Activated naive CD8-positive, alpha-beta T cell treated with anti-CD3 and anti-CD28 coated beads, Interleukin-2, amount 50 U/mL, for 24 hours (primary cell): ENCODE measurements at regions not wholly inside any gene's neighbourhood (a gene's known extent, or its start where the extent isn't known, plus 50 kb on each side); places are given as distances from the start of the nearest gene placed in this dataset.
"Not testable (repeated sequence)": the region's sequence is repeated elsewhere in the genome, so short reads cannot be mapped to it uniquely, and the experiment has no call there.

Source experiments
- ATAC-seq: fragments of 150-1000 bp; cut with Tn5 transposase; one replicate; pipeline ENCODE4 v1.10.0; 2021
- DNase-seq: peaks from one replicate; pipeline ENCODE4 v3.0.0; 2021
- H3K27ac Mint-ChIP-seq: one replicate; pipeline ENCODE4 v1.8.0; 2021; ENCODE audit warnings: mild to moderate bottlenecking, mixed read lengths
- H3K27me3 Mint-ChIP-seq: one replicate; pipeline ENCODE4 v1.8.0; 2021; ENCODE audit warnings: mixed read lengths
- H3K36me3 Mint-ChIP-seq: one replicate; pipeline ENCODE4 v1.8.0; 2021; ENCODE audit warnings: low read depth, mixed read lengths
- H3K4me1 Mint-ChIP-seq: one replicate; pipeline ENCODE4 v1.8.0; 2021; ENCODE audit warnings: mixed read lengths
- H3K4me3 Mint-ChIP-seq: one replicate; pipeline ENCODE4 v1.8.0; 2021; ENCODE audit warnings: mild to moderate bottlenecking, moderate library complexity, mixed read lengths
- H3K9me3 Mint-ChIP-seq: one replicate; pipeline ENCODE4 v1.8.0; 2021; ENCODE audit warnings: mixed read lengths

GRCh38 chr7:149930374-149931068, 56.8 kb downstream of the ATP6V0E2 start:
- H3K4me1 Mint-ChIP-seq, H3K27me3 Mint-ChIP-seq, H3K9me3 Mint-ChIP-seq, H3K36me3 Mint-ChIP-seq, DNase-seq, H3K27ac Mint-ChIP-seq, H3K4me3 Mint-ChIP-seq, ATAC-seq: not testable (repeated sequence)

GRCh38 chr7:149933776-149934175, 60.0 kb downstream of the ATP6V0E2 start:
- H3K4me3 Mint-ChIP-seq, ATAC-seq, H3K9me3 Mint-ChIP-seq, H3K4me1 Mint-ChIP-seq, H3K27ac Mint-ChIP-seq, H3K36me3 Mint-ChIP-seq, DNase-seq, H3K27me3 Mint-ChIP-seq: not testable (repeated sequence)

- H3K4me1 Mint-ChIP-seq = not testable (repeated sequence)
These were observed 73.6 kb downstream of the ATP6V0E2 start for GRCh38 chr7:149947346-149947745.

GRCh38 chr7:149948444-149948843, 74.7 kb downstream of the ATP6V0E2 start:
- not testable (repeated sequence) for H3K4me1 Mint-ChIP-seq, H3K27me3 Mint-ChIP-seq, H3K4me3 Mint-ChIP-seq, H3K9me3 Mint-ChIP-seq, H3K36me3 Mint-ChIP-seq, ATAC-seq, DNase-seq, H3K27ac Mint-ChIP-seq

More at GRCh38 chr7:149947346-149947745, 73.6 kb downstream of the ATP6V0E2 start:
- H3K27me3 Mint-ChIP-seq, H3K27ac Mint-ChIP-seq, ATAC-seq, H3K4me3 Mint-ChIP-seq, H3K36me3 Mint-ChIP-seq, DNase-seq, H3K9me3 Mint-ChIP-seq: not testable (repeated sequence)

- not testable (repeated sequence) for DNase-seq
- peak overlapping the region; percentile 42 for H3K27ac Mint-ChIP-seq
- ATAC-seq = peak; percentile 68
These were observed 76.3 kb downstream of the ATP6V0E2 start for GRCh38 chr7:149949863-149950577.

GRCh38 chr7:149950578-149950924, 76.8 kb downstream of the ATP6V0E2 start:
- H3K4me1 Mint-ChIP-seq, H3K9me3 Mint-ChIP-seq, DNase-seq, H3K36me3 Mint-ChIP-seq, H3K4me3 Mint-ChIP-seq, H3K27me3 Mint-ChIP-seq, ATAC-seq: not testable (repeated sequence)
- peak overlapping the region; percentile 42 for H3K27ac Mint-ChIP-seq

More at GRCh38 chr7:149949863-149950577, 76.3 kb downstream of the ATP6V0E2 start:
- H3K36me3 Mint-ChIP-seq, H3K4me3 Mint-ChIP-seq, H3K4me1 Mint-ChIP-seq, H3K9me3 Mint-ChIP-seq, H3K27me3 Mint-ChIP-seq: not testable (repeated sequence)

- H3K27me3 Mint-ChIP-seq, H3K27ac Mint-ChIP-seq, ATAC-seq: not testable (repeated sequence)
These were observed 77.8 kb downstream of the ATP6V0E2 start for GRCh38 chr7:149951579-149951978.

GRCh38 chr7:149958880-149959279, 85.1 kb downstream of the ATP6V0E2 start:
- H3K27me3 Mint-ChIP-seq, DNase-seq, H3K4me3 Mint-ChIP-seq, ATAC-seq, H3K27ac Mint-ChIP-seq: not testable (repeated sequence)
- Mint-ChIP-seq H3K4me1 (peaks cover 18% of the 10 kb centered on the region), H3K9me3 (peaks cover 19% of the 10 kb centered on the region), H3K36me3 (peaks cover 18% of the 10 kb centered on the region)

More at GRCh38 chr7:149951579-149951978, 77.8 kb downstream of the ATP6V0E2 start:
- not testable (repeated sequence) for H3K36me3 Mint-ChIP-seq, H3K9me3 Mint-ChIP-seq, H3K4me1 Mint-ChIP-seq, DNase-seq, H3K4me3 Mint-ChIP-seq

- peaks cover 19% of the 10 kb centered on the region for H3K9me3 Mint-ChIP-seq
- peak overlapping the region; percentile 81 for H3K27ac Mint-ChIP-seq
- DNase-seq (peak; percentile 12), ATAC-seq (peak; percentile 72)
- H3K36me3 Mint-ChIP-seq = peaks cover 18% of the 10 kb centered on the region
- not testable (repeated sequence) for H3K27me3 Mint-ChIP-seq, H3K4me3 Mint-ChIP-seq
- peaks cover 18% of the 10 kb centered on the region for H3K4me1 Mint-ChIP-seq
These were observed 87.1 kb downstream of the ATP6V0E2 start for GRCh38 chr7:149960863-149961262.

GRCh38 chr7:149961878-149962277, 88.1 kb downstream of the ATP6V0E2 start:
- peak overlapping the region; percentile 81 for H3K27ac Mint-ChIP-seq
- peaks cover 18% of the 10 kb centered on the region for H3K36me3 Mint-ChIP-seq
- peak; percentile 12 for DNase-seq
- H3K27me3 Mint-ChIP-seq, H3K4me3 Mint-ChIP-seq: not testable (repeated sequence)
- peak; percentile 86 for ATAC-seq
- H3K9me3 Mint-ChIP-seq = peaks cover 19% of the 10 kb centered on the region
- H3K4me1 Mint-ChIP-seq = peaks cover 18% of the 10 kb centered on the region

- not testable (repeated sequence) for H3K4me3 Mint-ChIP-seq, ATAC-seq, DNase-seq, H3K27ac Mint-ChIP-seq, H3K27me3 Mint-ChIP-seq
- peaks cover 19% of the 10 kb centered on the region for H3K9me3 Mint-ChIP-seq
- H3K36me3 Mint-ChIP-seq = peaks cover 18% of the 10 kb centered on the region
- peaks cover 18% of the 10 kb centered on the region for H3K4me1 Mint-ChIP-seq
These were observed 89.0 kb downstream of the ATP6V0E2 start for GRCh38 chr7:149962685-149963319.

- ATAC-seq = not testable (repeated sequence)
- H3K4me1 Mint-ChIP-seq = peaks cover 18% of the 10 kb centered on the region
These were observed 90.2 kb downstream of the ATP6V0E2 start for GRCh38 chr7:149963985-149964384.

GRCh38 chr7:149966444-149966843, 92.7 kb downstream of the ATP6V0E2 start:
- H3K36me3 Mint-ChIP-seq, ATAC-seq, H3K27ac Mint-ChIP-seq, H3K4me1 Mint-ChIP-seq, H3K4me3 Mint-ChIP-seq, DNase-seq, H3K9me3 Mint-ChIP-seq, H3K27me3 Mint-ChIP-seq: not testable (repeated sequence)

More at GRCh38 chr7:149963985-149964384, 90.2 kb downstream of the ATP6V0E2 start:
- peaks cover 18% of the 10 kb centered on the region for H3K36me3 Mint-ChIP-seq
- H3K9me3 Mint-ChIP-seq = peaks cover 19% of the 10 kb centered on the region
- not testable (repeated sequence) for H3K27me3 Mint-ChIP-seq, DNase-seq, H3K4me3 Mint-ChIP-seq, H3K27ac Mint-ChIP-seq

- not testable (repeated sequence) for H3K9me3 Mint-ChIP-seq, H3K4me1 Mint-ChIP-seq, ATAC-seq, H3K27ac Mint-ChIP-seq, H3K27me3 Mint-ChIP-seq, DNase-seq, H3K36me3 Mint-ChIP-seq, H3K4me3 Mint-ChIP-seq
These were observed 99.2 kb downstream of the ATP6V0E2 start for GRCh38 chr7:149972977-149973376.

- not testable (repeated sequence) for H3K4me1 Mint-ChIP-seq, H3K9me3 Mint-ChIP-seq, H3K27ac Mint-ChIP-seq, H3K27me3 Mint-ChIP-seq, ATAC-seq, H3K4me3 Mint-ChIP-seq, H3K36me3 Mint-ChIP-seq, DNase-seq
These were observed 99.9 kb downstream of the ATP6V0E2 start for GRCh38 chr7:149973681-149974080.
